WERI-Rb-1 (cell line): ENCODE measurements at regions not wholly inside any gene's neighbourhood (a gene's known extent, or its start where the extent isn't known, plus 50 kb on each side); places are given as distances from the start of the nearest gene placed in this dataset.
"Not testable (repeated sequence)": the region's sequence is repeated elsewhere in the genome, so short reads cannot be mapped to it uniquely, and the experiment has no call there.

Source experiments
- DNase-seq: peaks from one replicate; pipeline ENCODE4 v3.0.0-alpha.2; 2020
- H3K27ac ChIP-seq: fragments of 250-450 bp; sonication (Bioruptor Pico); 2 replicates; pipeline ENCODE4 v1.5.1; 2020; ENCODE audit warnings: mild to moderate bottlenecking, moderate library complexity
- H3K27me3 ChIP-seq: fragments of 250-450 bp; sonication (Bioruptor Pico); 2 replicates; pipeline ENCODE4 v1.5.1; 2021; ENCODE audit warnings: mild to moderate bottlenecking, low read depth, moderate library complexity; ENCODE audit not compliant: insufficient read depth, severe bottlenecking
- H3K36me3 ChIP-seq: fragments of 250-450 bp; sonication (Bioruptor Pico); 2 replicates; pipeline ENCODE4 v1.5.1; 2020; ENCODE audit warnings: mild to moderate bottlenecking, moderate library complexity
- H3K4me3 ChIP-seq: 2 replicates; pipeline ENCODE4 v1.5.1; 2011; ENCODE audit warnings: low read depth, mild to moderate bottlenecking, control low read depth, low read length
- H3K9me3 ChIP-seq: fragments of 250-450 bp; sonication (Bioruptor Pico); 2 replicates; pipeline ENCODE4 v1.5.1; 2021; ENCODE audit warnings: mild to moderate bottlenecking, moderate library complexity; ENCODE audit not compliant: severe bottlenecking
- CTCF ChIP-seq: IDR thresholded peaks from 2 replicates; pipeline ENCODE4 v1.5.1; 2011; ENCODE audit warnings: low read depth, mild to moderate bottlenecking, control low read depth, inconsistent platforms, low read length

- TF ChIP-seq CTCF: no peak
- H3K4me3 ChIP-seq: no peak overlapping the region
- H3K27me3 ChIP-seq: no peaks in the 10 kb centered on the region
- DNase-seq: no peak
- H3K27ac ChIP-seq: no peak overlapping the region
- peaks cover 2% of the 10 kb centered on the region for H3K9me3 ChIP-seq
- H3K36me3 ChIP-seq: no peaks in the 10 kb centered on the region
Observed at GRCh38 chr1:201643835-201644104, 104.8 kb downstream of the NAV1 start.

- Histone ChIP-seq H3K36me3 (no peaks in the 10 kb centered on the region), H3K27me3 (no peaks in the 10 kb centered on the region), H3K4me3 (no peak overlapping the region), H3K9me3 (peaks cover 2% of the 10 kb centered on the region), H3K27ac (no peak overlapping the region)
- no peak for DNase-seq
- no peak for TF ChIP-seq CTCF
Observed at GRCh38 chr1:201644197-201644596, 105.3 kb downstream of the NAV1 start.

GRCh38 chr1:201645000-201645399, 106.1 kb downstream of the NAV1 start:
- H3K4me3 ChIP-seq, H3K27ac ChIP-seq, H3K36me3 ChIP-seq, H3K27me3 ChIP-seq, H3K9me3 ChIP-seq, DNase-seq: not testable (repeated sequence)

- Histone ChIP-seq H3K27me3 (no peaks in the 10 kb centered on the region), H3K27ac (no peak overlapping the region), H3K36me3 (no peaks in the 10 kb centered on the region), H3K4me3 (no peak overlapping the region), H3K9me3 (peaks cover 2% of the 10 kb centered on the region)
- DNase-seq: no peak
- no peak for TF ChIP-seq CTCF
Observed at GRCh38 chr1:201645956-201646355, 107.0 kb downstream of the NAV1 start.

GRCh38 chr1:201646411-201647022, 107.6 kb downstream of the NAV1 start:
- Histone ChIP-seq H3K27ac (no peak overlapping the region), H3K9me3 (peaks cover 2% of the 10 kb centered on the region), H3K4me3 (no peak overlapping the region), H3K36me3 (no peaks in the 10 kb centered on the region), H3K27me3 (no peaks in the 10 kb centered on the region)
- no peak for DNase-seq
- TF ChIP-seq CTCF: no peak

- TF ChIP-seq CTCF: no peak
- peaks cover under 1% of the 10 kb centered on the region; the same call in 1 of the 2 replicates for H3K36me3 ChIP-seq
- peak overlapping the region; percentile 0; the same call in 1 of the 2 replicates for H3K27ac ChIP-seq
- no peak for DNase-seq
- no peaks in the 10 kb centered on the region for H3K27me3 ChIP-seq
- peaks cover 2% of the 10 kb centered on the region for H3K9me3 ChIP-seq
- no peak overlapping the region for H3K4me3 ChIP-seq
Observed at GRCh38 chr1:201647094-201647493, 108.2 kb downstream of the NAV1 start.
